Tibial artery (tissue), 4 donors: ENCODE measurements at regions not wholly inside any gene's neighbourhood (a gene's known extent, or its start where the extent isn't known, plus 50 kb on each side); places are given as distances from the start of the nearest gene placed in this dataset.

Experiments
- DNase-seq, 2 donors: peaks; one replicate each; pipeline ENCODE4 v3.0.0-alpha.2; 2019
- H3K27ac ChIP-seq, 2 donors: fragments of 200-600 bp; sonication (generic) in 1 of 2; 1 replicate in 1 of 2; 2 replicates in 1 of 2; pipeline ENCODE4 v1.5.1; 2018 to 2019; ENCODE audit warnings: mild to moderate bottlenecking in 1 of 2
- H3K27me3 ChIP-seq, 2 donors: fragments of 200-600 bp; sonication (generic) in 1 of 2; one replicate each; pipeline versions ENCODE4 v1.5.1 to v1.6.0; 2016 to 2019
- H3K36me3 ChIP-seq, 3 donors: fragments of 200-600 bp; sonication (generic) in 2 of 3; one replicate each; pipeline ENCODE4 v1.5.1; 2016 to 2019; ENCODE audit warnings: mild to moderate bottlenecking in 2 of 3
- H3K4me1 ChIP-seq, 4 donors: fragments of 200-600 bp; sonication (generic) in 2 of 4; 1 replicate in 3 of 4; 2 replicates in 1 of 4; pipeline ENCODE4 v1.5.1; 2016 to 2019
- H3K4me3 ChIP-seq, 2 donors: fragments of 200-600 bp; sonication (generic) in 1 of 2; 1 replicate in 1 of 2; 2 replicates in 1 of 2; pipeline ENCODE4 v1.5.1; 2018 to 2019; ENCODE audit warnings: mild to moderate bottlenecking in 2 of 2
- H3K9me3 ChIP-seq, 3 donors: fragments of 200-600 bp; sonication (generic) in 1 of 3; one replicate each; pipeline ENCODE4 v1.5.1; 2016 to 2019
- intact Hi-C: fragments of 100-400 bp; cut with DNase I; formaldehyde crosslinking; loops from one replicate; pipeline ENCODE4 v1.15.0; 2023; ENCODE audit warnings: low total_unique reads
- TF ChIP-seq, protein P1 (sequence below), 2 experiments: fragments of 200-600 bp in 1 of 2; fragments of 450-650 bp in 1 of 2; IDR thresholded peaks; one replicate each; pipeline ENCODE4 v1.5.1; 2017 to 2019; ENCODE audit warnings: antibody characterized with exemption in 2 of 2, mild to moderate bottlenecking in 1 of 2, moderate library complexity in 1 of 2

GRCh38 chr5:125126050-125126449, 379.6 kb upstream of the ZNF608 start:
- Histone ChIP-seq H3K36me3 (no peaks in the 10 kb centered on the region), H3K27me3 (no peaks in the 10 kb centered on the region), H3K27ac (no peak overlapping the region), H3K9me3 (no peaks in the 10 kb centered on the region), H3K4me3 (no peak overlapping the region), H3K4me1 (no peaks in the 10 kb centered on the region)
- intact Hi-C loops: no loop called here
- TF ChIP-seq, protein P1, sequence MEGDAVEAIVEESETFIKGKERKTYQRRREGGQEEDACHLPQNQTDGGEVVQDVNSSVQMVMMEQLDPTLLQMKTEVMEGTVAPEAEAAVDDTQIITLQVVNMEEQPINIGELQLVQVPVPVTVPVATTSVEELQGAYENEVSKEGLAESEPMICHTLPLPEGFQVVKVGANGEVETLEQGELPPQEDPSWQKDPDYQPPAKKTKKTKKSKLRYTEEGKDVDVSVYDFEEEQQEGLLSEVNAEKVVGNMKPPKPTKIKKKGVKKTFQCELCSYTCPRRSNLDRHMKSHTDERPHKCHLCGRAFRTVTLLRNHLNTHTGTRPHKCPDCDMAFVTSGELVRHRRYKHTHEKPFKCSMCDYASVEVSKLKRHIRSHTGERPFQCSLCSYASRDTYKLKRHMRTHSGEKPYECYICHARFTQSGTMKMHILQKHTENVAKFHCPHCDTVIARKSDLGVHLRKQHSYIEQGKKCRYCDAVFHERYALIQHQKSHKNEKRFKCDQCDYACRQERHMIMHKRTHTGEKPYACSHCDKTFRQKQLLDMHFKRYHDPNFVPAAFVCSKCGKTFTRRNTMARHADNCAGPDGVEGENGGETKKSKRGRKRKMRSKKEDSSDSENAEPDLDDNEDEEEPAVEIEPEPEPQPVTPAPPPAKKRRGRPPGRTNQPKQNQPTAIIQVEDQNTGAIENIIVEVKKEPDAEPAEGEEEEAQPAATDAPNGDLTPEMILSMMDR (IDR thresholded peaks at IDR 0.05): no peak
- no peak for DNase-seq

DNA sequence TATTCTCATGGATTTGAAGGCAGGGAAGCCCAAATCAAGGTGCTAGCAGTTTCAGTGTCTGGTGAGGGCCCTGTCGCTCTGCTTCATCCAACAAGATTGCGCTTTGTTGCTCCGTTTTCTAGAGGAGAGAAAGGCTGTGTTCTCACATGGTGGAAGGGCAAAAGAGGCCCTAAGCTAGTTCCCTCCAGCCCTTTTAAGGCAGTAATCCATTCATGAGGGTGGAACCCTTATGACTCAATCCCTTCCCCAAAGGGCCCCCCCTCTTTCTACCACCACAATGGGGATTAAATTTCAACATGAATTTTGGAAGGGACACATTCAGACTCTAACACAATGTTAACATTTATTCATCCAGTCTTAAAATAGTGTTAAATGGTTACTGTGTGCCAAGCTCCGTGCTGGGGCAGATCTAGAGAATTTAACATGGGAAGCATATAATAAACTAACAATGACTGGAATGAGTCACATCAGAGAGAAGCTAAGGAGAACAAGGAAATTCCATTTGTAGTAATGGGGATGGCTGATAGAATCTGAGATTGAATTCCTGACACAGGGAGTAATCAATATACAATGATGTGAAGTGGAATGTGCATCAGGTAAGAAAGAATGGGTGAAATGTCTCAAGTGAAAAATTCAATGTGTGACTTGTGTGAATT, 382.8 kb upstream of the ZNF608 start:
- TF ChIP-seq, protein P1 (IDR thresholded peaks at IDR 0.05): no peak
- no peaks in the 10 kb centered on the region for H3K4me1 ChIP-seq
- no peaks in the 10 kb centered on the region for H3K9me3 ChIP-seq
- H3K27ac ChIP-seq: no peak overlapping the region
- intact Hi-C loops: no loop called here
- no peak for DNase-seq
- H3K4me3 ChIP-seq: no peak overlapping the region
- no peaks in the 10 kb centered on the region for H3K36me3 ChIP-seq
- H3K27me3 ChIP-seq: no peaks in the 10 kb centered on the region

- TF ChIP-seq, protein P1 (IDR thresholded peaks at IDR 0.05): no peak
- H3K4me3 ChIP-seq: no peak overlapping the region
- DNase-seq: no peak
- intact Hi-C loops: no loop called here
- H3K36me3 ChIP-seq: no peaks in the 10 kb centered on the region
- H3K27ac ChIP-seq: no peak overlapping the region
- no peaks in the 10 kb centered on the region for H3K4me1 ChIP-seq
- H3K27me3 ChIP-seq: no peaks in the 10 kb centered on the region
- no peaks in the 10 kb centered on the region for H3K9me3 ChIP-seq
Measured at GRCh38 chr5:125130591-125130990, 384.2 kb upstream of the ZNF608 start.

DNA sequence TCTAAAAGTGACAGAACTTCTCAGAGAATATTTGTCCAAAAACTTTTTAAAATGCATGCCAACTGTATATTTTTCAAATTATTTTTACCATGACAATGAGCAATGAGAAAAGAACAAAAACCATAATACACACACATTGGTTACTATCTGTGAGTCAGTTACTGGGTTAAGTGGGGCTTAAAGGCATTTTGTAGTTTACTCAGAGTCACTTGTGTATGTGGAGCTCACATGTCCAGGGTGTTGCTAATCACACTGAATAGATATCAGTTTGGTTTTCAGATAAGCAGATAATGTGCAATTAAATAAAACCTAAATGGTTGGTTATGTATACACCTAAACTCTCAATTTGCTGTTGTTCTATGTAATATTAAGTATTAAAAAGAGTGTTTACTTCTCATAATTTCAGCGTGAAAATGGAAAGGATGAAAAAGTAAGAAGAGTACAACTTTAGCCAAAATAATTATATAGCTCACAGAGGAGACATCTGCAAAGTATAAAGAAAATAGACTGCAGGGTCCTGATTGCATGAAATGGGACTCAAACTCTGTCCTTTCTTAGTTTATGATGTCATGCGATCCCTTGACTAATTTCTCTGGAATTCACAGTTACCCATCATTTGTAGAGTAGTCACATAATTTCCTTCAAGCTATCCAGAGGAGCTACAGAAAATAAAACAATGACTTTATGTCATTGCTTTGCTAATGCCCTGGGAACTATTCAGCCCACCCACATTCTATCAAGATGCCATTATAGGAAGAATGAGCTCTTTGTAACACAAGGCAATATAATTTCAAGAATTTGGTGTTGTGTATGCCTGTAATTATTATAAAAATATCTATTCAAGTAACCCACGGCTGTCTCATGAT, 388.0 kb upstream of the ZNF608 start:
- DNase-seq: no peak
- TF ChIP-seq, protein P1 (IDR thresholded peaks at IDR 0.05): no peak
- Histone ChIP-seq H3K4me1 (no peaks in the 10 kb centered on the region), H3K27me3 (no peaks in the 10 kb centered on the region), H3K4me3 (no peak overlapping the region), H3K36me3 (no peaks in the 10 kb centered on the region), H3K27ac (no peak overlapping the region), H3K9me3 (no peaks in the 10 kb centered on the region)
- intact Hi-C loops: no loop called here

DNA sequence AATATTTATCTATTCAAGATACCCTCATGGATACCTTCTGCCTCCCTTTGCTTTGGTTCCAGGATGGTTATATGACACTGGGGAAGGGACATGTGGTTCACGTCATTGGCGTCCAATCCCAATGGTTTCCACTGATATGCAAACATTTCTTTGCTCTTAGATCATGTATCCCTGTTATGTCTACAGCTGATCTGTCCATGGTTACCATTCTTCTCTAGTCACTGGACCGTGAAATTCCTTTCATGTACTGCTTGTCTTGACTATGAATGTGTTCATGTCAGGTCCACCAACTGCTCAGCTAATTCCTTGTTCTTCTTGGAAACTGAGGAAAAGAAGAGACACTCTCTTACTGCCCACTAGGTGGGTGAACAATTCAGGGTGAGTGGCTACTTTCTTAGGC, 391.1 kb upstream of the ZNF608 start:
- intact Hi-C loops: no loop called here
- no peak for DNase-seq

More for the DNA sequence above, 391.1 kb upstream of the ZNF608 start:
- TF ChIP-seq, protein P1 (IDR thresholded peaks at IDR 0.05): no peak
- Histone ChIP-seq H3K27me3 (no peaks in the 10 kb centered on the region), H3K36me3 (no peaks in the 10 kb centered on the region), H3K4me3 (no peak overlapping the region), H3K27ac (no peak overlapping the region), H3K4me1 (peaks cover 0 to 11% (median 0%) of the 10 kb centered on the region in 4 donors), H3K9me3 (no peaks in the 10 kb centered on the region)
